NT2/D1 (cell line): ENCODE measurements at regions not wholly inside any gene's neighbourhood (a gene's known extent, or its start where the extent isn't known, plus 50 kb on each side); places are given as distances from the start of the nearest gene placed in this dataset.

Experiments used
- SUZ12 ChIP-seq: IDR thresholded peaks from 2 replicates; pipeline ENCODE4 v1.6.1; 2011; ENCODE audit not compliant: insufficient read length, insufficient read depth; ENCODE audit errors: extremely low read depth
- YY1 ChIP-seq: IDR thresholded peaks from 2 replicates; pipeline ENCODE4 v1.6.1; 2011; ENCODE audit not compliant: insufficient read length, insufficient read depth
- ZNF274 ChIP-seq: IDR thresholded peaks from 2 replicates; pipeline ENCODE4 v1.6.1; 2011; ENCODE audit warnings: mild to moderate bottlenecking, low read depth, low read length

GRCh38 chr4:19982556-19982955 lies 269.1 kb upstream of the SLIT2 start:
- TF ChIP-seq YY1 (no peak), ZNF274 (no peak), SUZ12 (no peak)
